HCT116 (cell line): ENCODE measurements at regions not wholly inside any gene's neighbourhood (a gene's known extent, or its start where the extent isn't known, plus 50 kb on each side); places are given as distances from the start of the nearest gene placed in this dataset.

Experiments used
- ATAC-seq: fragments of 200-7000 bp; cut with Tn5 transposase; 2 replicates; pipeline ENCODE4 v1.9.1; 2020; ENCODE audit warnings: mild to moderate bottlenecking, moderate library complexity
- BruUV-seq: library from RNA; stranded (reverse); fragments of 400-500 nt; replicated peaks from 2 replicates; lab custom pipeline; 2021; lab: Mats Ljungman, UMichigan
- CTCF ChIA-PET: fragments of 300-600 bp; sonication (Branson Sonifier 250); formaldehyde crosslinking; loops from one replicate; lab custom pipeline; 2021; ENCODE audit warnings: antibody characterized with exemption; lab: Charles Lee
- POLR2A ChIA-PET: fragments of 300-600, 350-600 bp; sonication (Branson Sonifier 250); formaldehyde crosslinking; loops from one replicate; lab custom pipeline; 2021; ENCODE audit warnings: antibody characterized with exemption; lab: Charles Lee
- RAD21 ChIA-PET, 2 experiments: fragments of 300-600 bp; sonication (Branson Sonifier 250); formaldehyde crosslinking; loops; one replicate each; lab custom pipeline; 2023; ENCODE audit warnings: low total read pairs in 2 of 2; ENCODE audit not compliant: uncharacterized antibody in 2 of 2, unreplicated experiment in 2 of 2, low non-redundant PET in 1 of 2; lab: Charles Lee
- DNase-seq: peaks from one replicate; pipeline ENCODE4 v3.0.0-alpha.2; 2010; ENCODE audit warnings: low read depth, low spot score
- H2AFZ ChIP-seq: fragments of 200-600 bp; shearing (Covaris generic), sonication (generic); 2 replicates; pipeline ENCODE4 v1.6.1; 2017; ENCODE audit warnings: low read depth, mixed run types, mixed read lengths, antibody characterized with exemption, low read length; ENCODE audit not compliant: poor library complexity, severe bottlenecking
- H3K27ac ChIP-seq: 2 replicates; pipeline ENCODE4 v1.5.1; 2012; ENCODE audit warnings: low read depth, low read length
- H3K27me3 ChIP-seq: fragments of 200-600 bp; sonication (generic); 2 replicates; pipeline ENCODE4 v1.6.1; 2016; ENCODE audit warnings: mixed run types, low read length, mixed read lengths; ENCODE audit not compliant: insufficient read depth
- H3K36me3 ChIP-seq, 2 experiments: fragments of 200-500 bp in 1 of 2; fragments of 200-600 bp in 1 of 2; sonication (Bioruptor generic) in 1 of 2; sonication (generic) in 1 of 2; 2 replicates each; pipeline versions ENCODE4 v1.5.1 to v1.6.1; 2014 to 2016; ENCODE audit warnings: low read length in 2 of 2, inconsistent platforms in 1 of 2, mixed read lengths in 1 of 2, mixed run types in 1 of 2; ENCODE audit not compliant: insufficient read depth in 2 of 2, control insufficient read depth in 1 of 2
- H3K4me1 ChIP-seq, 2 experiments: fragments of 200-600 bp in 1 of 2; sonication (generic) in 1 of 2; 2 replicates each; pipeline versions ENCODE4 v1.5.1 to v1.6.1; 2012 to 2017; ENCODE audit warnings: low read length in 2 of 2, inconsistent platforms in 1 of 2, mild to moderate bottlenecking in 1 of 2, mixed read lengths in 1 of 2, mixed run types in 1 of 2, moderate library complexity in 1 of 2; ENCODE audit not compliant: insufficient read depth in 2 of 2, control insufficient read depth in 1 of 2
- H3K4me2 ChIP-seq: fragments of 200-600 bp; sonication (generic); 2 replicates; pipeline ENCODE4 v1.6.1; 2017; ENCODE audit warnings: mixed run types, low read length, mixed read lengths
- H3K4me3 ChIP-seq, 2 experiments: fragments of 200-600 bp in 1 of 2; sonication (generic) in 1 of 2; replicated peaks in 1 of 2; 2 replicates each; pipeline ENCODE4 v1.5.1; 2011 to 2016; ENCODE audit warnings: low read length in 2 of 2, control low read depth in 1 of 2, low read depth in 1 of 2, mild to moderate bottlenecking in 1 of 2, mixed read lengths in 1 of 2, mixed run types in 1 of 2
- H3K79me2 ChIP-seq: fragments of 200-600 bp; sonication (generic); 2 replicates; pipeline ENCODE4 v1.6.1; 2017; ENCODE audit warnings: mild to moderate bottlenecking, mixed run types, low read length, moderate library complexity, mixed read lengths; ENCODE audit not compliant: insufficient read depth
- H3K9ac ChIP-seq: fragments of 200-600 bp; sonication (generic); 2 replicates; pipeline ENCODE4 v1.6.1; 2016; ENCODE audit warnings: low read length, mixed read lengths
- H3K9me2 ChIP-seq: fragments of 200-600 bp; sonication (generic), shearing (Covaris generic); 2 replicates; pipeline ENCODE4 v1.6.1; 2017; ENCODE audit warnings: mixed run types, mild to moderate bottlenecking, moderate library complexity; ENCODE audit not compliant: insufficient read depth
- H3K9me3 ChIP-seq, 2 experiments: fragments of 200-500 bp in 1 of 2; fragments of 200-600 bp in 1 of 2; sonication (Bioruptor generic) in 1 of 2; sonication (generic) in 1 of 2; 2 replicates each; pipeline ENCODE4 v1.6.1; 2014 to 2017; ENCODE audit warnings: low read length in 2 of 2, mixed read lengths in 2 of 2, inconsistent platforms in 1 of 2, low read depth in 1 of 2, mild to moderate bottlenecking in 1 of 2, mixed run types in 1 of 2, moderate library complexity in 1 of 2; ENCODE audit not compliant: control insufficient read depth in 1 of 2, insufficient read depth in 1 of 2
- H4K20me1 ChIP-seq: fragments of 200-600 bp; sonication (generic), shearing (Covaris generic); 2 replicates; pipeline ENCODE4 v1.6.1; 2017; ENCODE audit warnings: mixed run types, mild to moderate bottlenecking, moderate library complexity; ENCODE audit not compliant: insufficient read depth
- CBX3 ChIP-seq: IDR thresholded peaks from 2 replicates; pipeline ENCODE4 v1.6.1; 2012; ENCODE audit warnings: low read depth
- CTCF ChIP-seq, 3 experiments: fragments of 200-600 bp in 1 of 3; sonication (generic) in 1 of 3; IDR thresholded peaks in 2 of 3; conservative IDR thresholded peaks in 1 of 3; 2 replicates each; pipeline ENCODE4 v1.5.1; 2012 to 2017; ENCODE audit warnings: low read depth in 2 of 3, low read length in 2 of 3, antibody characterized with exemption in 1 of 3, borderline replicate concordance in 1 of 3, control low read depth in 1 of 3, mild to moderate bottlenecking in 1 of 3, mixed read lengths in 1 of 3, mixed run types in 1 of 3, moderate library complexity in 1 of 3; ENCODE audit not compliant: insufficient read depth in 1 of 3
- ELF1 ChIP-seq: IDR thresholded peaks from 2 replicates; pipeline ENCODE4 v1.6.1; 2012; ENCODE audit warnings: low read depth, borderline replicate concordance
- EZH2 ChIP-seq: fragments of 200-600 bp; sonication (generic); IDR thresholded peaks from 2 replicates; pipeline ENCODE4 v1.6.1; 2017; ENCODE audit warnings: antibody characterized with exemption, mixed run types
- EZH2phosphoT487 ChIP-seq: fragments of 200-600 bp; IDR thresholded peaks from 2 replicates; pipeline ENCODE4 v1.6.1; 2018; ENCODE audit warnings: antibody characterized with exemption, borderline replicate concordance
- FOSL1 ChIP-seq: IDR thresholded peaks from 2 replicates; pipeline ENCODE4 v1.6.1; 2012; ENCODE audit warnings: low read depth
- JUND ChIP-seq: IDR thresholded peaks from 2 replicates; pipeline ENCODE4 v1.6.1; 2012
- MAX ChIP-seq: IDR thresholded peaks from 2 replicates; pipeline ENCODE4 v1.6.1; 2012
- POLR2A ChIP-seq: IDR thresholded peaks from 2 replicates; pipeline ENCODE4 v1.7.0; 2011; ENCODE audit warnings: borderline replicate concordance; ENCODE audit not compliant: insufficient read depth, insufficient read length; ENCODE audit errors: extremely low read depth
- POLR2AphosphoS5 ChIP-seq: IDR thresholded peaks from 2 replicates; pipeline ENCODE4 v1.6.1; 2011; ENCODE audit warnings: mild to moderate bottlenecking, low read depth, low read length, moderate library complexity
- RAD21 ChIP-seq: IDR thresholded peaks from 2 replicates; pipeline ENCODE4 v1.6.1; 2012; ENCODE audit warnings: low read depth, mild to moderate bottlenecking
- REST ChIP-seq: IDR thresholded peaks from 2 replicates; pipeline ENCODE4 v1.6.1; 2012; ENCODE audit warnings: low read depth
- SIN3A ChIP-seq: IDR thresholded peaks from 2 replicates; pipeline ENCODE4 v1.6.1; 2012; ENCODE audit warnings: low read depth
- SP1 ChIP-seq: IDR thresholded peaks from 2 replicates; pipeline ENCODE4 v1.6.1; 2012; ENCODE audit warnings: low read depth
- SRF ChIP-seq: IDR thresholded peaks from 2 replicates; pipeline ENCODE4 v1.6.1; 2012; ENCODE audit warnings: low read depth
- TCF7L2 ChIP-seq: IDR thresholded peaks from 2 replicates; pipeline ENCODE4 v1.7.0; 2011; ENCODE audit warnings: borderline replicate concordance, inconsistent platforms; ENCODE audit not compliant: insufficient read depth, insufficient read length; ENCODE audit errors: extremely low read depth
- YY1 ChIP-seq: IDR thresholded peaks from 2 replicates; pipeline ENCODE4 v1.6.1; 2011; ENCODE audit warnings: low read length, low read depth, moderate library complexity, mild to moderate bottlenecking; ENCODE audit not compliant: insufficient replicate concordance; ENCODE audit errors: extremely low read depth
- ZBTB33 ChIP-seq: IDR thresholded peaks from 2 replicates; pipeline ENCODE4 v1.6.1; 2011; ENCODE audit warnings: mild to moderate bottlenecking, low read length, moderate library complexity; ENCODE audit not compliant: insufficient replicate concordance; ENCODE audit errors: extremely low read depth
- ZFX ChIP-seq: fragments of 450-650 bp; IDR thresholded peaks from 2 replicates; pipeline ENCODE4 v1.6.1; 2017
- ZNF274 ChIP-seq: fragments of 200-500 bp; sonication (Bioruptor generic); IDR thresholded peaks from 2 replicates; pipeline ENCODE4 v1.6.1; 2014; ENCODE audit warnings: mild to moderate bottlenecking, low read depth, low read length, inconsistent platforms
- intact Hi-C: fragments of 100-400 bp; cut with micrococcal nuclease; formaldehyde crosslinking; loops from 2 replicates; pipeline ENCODE4 v1.10.0; 2022

GRCh38 chr3:18283680-18284079 lies 141.5 kb downstream of the SATB1 start:
- Histone ChIP-seq H3K79me2 (no peaks in the 10 kb centered on the region), H3K4me2 (no peak overlapping the region), H3K36me3 (no peaks in the 10 kb centered on the region), H2AFZ (no peak overlapping the region), H3K9me2 (no peaks in the 10 kb centered on the region), H3K4me1 (no peaks in the 10 kb centered on the region), H3K9ac (no peak overlapping the region), H3K27ac (no peak overlapping the region), H3K27me3 (no peaks in the 10 kb centered on the region), H3K9me3 (no peaks in the 10 kb centered on the region), H4K20me1 (no peaks in the 10 kb centered on the region), H3K4me3 (no peak overlapping the region)
- ChIA-PET POLR2A (no interaction called here), RAD21 (no interaction called here), CTCF (no interaction called here)
- no peak for TF ChIP-seq MAX
- TF ChIP-seq SP1: no peak
- no peak for TF ChIP-seq EZH2
- no peak for TF ChIP-seq CBX3
- no peak for TF ChIP-seq FOSL1
- no peak for TF ChIP-seq TCF7L2
- TF ChIP-seq POLR2A: no peak
- TF ChIP-seq POLR2AphosphoS5: no peak
- TF ChIP-seq CTCF (IDR thresholded peaks at IDR 0.05 in 2 of 3, conservative IDR thresholded peaks at IDR 0.05 in 1 of 3; ENCODE audit: borderline replicate concordance in 1 of 3, insufficient read depth in 1 of 3, low read depth in 2 of 3, low read length in 2 of 3): no peak
- TF ChIP-seq ELF1: no peak
- no peak for TF ChIP-seq ZFX
- TF ChIP-seq ZNF274: no peak
- no peak for TF ChIP-seq SRF
- TF ChIP-seq SIN3A: no peak
- TF ChIP-seq REST: no peak
- TF ChIP-seq JUND: no peak
- no peak for TF ChIP-seq YY1
- TF ChIP-seq ZBTB33: no peak
- TF ChIP-seq EZH2phosphoT487: no peak
- TF ChIP-seq RAD21: no peak
- intact Hi-C loops: no loop called here
- no peak for DNase-seq
- ATAC-seq: no peak
- no TSS peak for BruUV-seq
